OCI-LY7 (cell line): ENCODE measurements at regions not wholly inside any gene's neighbourhood (a gene's known extent, or its start where the extent isn't known, plus 50 kb on each side); places are given as distances from the start of the nearest gene placed in this dataset.

Source experiments
- EZH2phosphoT487 ChIP-seq: fragments of 200-600 bp; sonication (generic); IDR thresholded peaks from 2 replicates; pipeline ENCODE4 v1.6.1; 2018; ENCODE audit warnings: low read depth, borderline replicate concordance, mild to moderate bottlenecking, mixed run types, antibody characterized with exemption, low read length, moderate library complexity, mixed read lengths
- TF ChIP-seq, protein P1 (sequence below): fragments of 200-600 bp; sonication (generic); conservative IDR thresholded peaks from 2 replicates; pipeline ENCODE4 v1.5.1; 2014; ENCODE audit warnings: mild to moderate bottlenecking, antibody characterized with exemption, low read length, moderate library complexity, mixed read lengths

DNA sequence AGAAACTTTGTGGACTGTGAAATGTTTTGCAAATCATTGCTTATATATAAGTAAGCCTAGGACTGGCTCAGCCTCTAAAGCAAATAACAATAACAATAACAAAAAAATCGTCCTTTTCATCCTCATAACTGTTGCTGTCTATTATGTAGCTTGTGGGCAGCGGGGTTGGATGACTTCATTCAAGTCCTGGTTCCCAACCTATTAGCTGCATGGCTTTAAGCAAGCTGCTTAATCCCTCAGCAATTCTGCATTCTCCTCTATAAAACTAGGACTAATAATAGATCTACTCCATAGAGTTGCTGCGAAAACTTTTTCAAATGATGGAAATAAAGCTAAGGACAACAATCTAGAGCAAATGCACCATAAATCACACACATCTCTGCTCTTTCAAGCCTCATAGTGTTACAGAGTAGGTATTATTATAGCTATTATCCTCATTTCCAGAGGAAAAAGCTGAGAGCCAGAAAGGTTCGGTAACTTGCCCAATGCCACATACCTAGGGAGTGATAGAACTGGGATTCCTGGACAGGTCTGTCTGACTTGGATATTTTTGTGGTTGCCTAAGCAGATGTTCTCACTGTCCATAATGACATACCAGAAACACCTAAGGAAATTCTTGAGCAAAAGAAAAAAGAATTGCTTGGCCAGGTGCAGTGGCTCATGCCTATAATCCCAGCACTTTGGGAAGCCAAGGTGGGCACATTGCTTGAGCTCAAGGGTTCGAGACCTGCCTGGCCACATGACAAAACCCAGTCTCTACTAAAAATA, 98.8 kb upstream of the ADRA1B start:
- TF ChIP-seq, protein P1, sequence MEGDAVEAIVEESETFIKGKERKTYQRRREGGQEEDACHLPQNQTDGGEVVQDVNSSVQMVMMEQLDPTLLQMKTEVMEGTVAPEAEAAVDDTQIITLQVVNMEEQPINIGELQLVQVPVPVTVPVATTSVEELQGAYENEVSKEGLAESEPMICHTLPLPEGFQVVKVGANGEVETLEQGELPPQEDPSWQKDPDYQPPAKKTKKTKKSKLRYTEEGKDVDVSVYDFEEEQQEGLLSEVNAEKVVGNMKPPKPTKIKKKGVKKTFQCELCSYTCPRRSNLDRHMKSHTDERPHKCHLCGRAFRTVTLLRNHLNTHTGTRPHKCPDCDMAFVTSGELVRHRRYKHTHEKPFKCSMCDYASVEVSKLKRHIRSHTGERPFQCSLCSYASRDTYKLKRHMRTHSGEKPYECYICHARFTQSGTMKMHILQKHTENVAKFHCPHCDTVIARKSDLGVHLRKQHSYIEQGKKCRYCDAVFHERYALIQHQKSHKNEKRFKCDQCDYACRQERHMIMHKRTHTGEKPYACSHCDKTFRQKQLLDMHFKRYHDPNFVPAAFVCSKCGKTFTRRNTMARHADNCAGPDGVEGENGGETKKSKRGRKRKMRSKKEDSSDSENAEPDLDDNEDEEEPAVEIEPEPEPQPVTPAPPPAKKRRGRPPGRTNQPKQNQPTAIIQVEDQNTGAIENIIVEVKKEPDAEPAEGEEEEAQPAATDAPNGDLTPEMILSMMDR = no peak
- TF ChIP-seq EZH2phosphoT487 = no peak
